ENCODE measurements at regions not wholly inside any gene's neighbourhood (a gene's known extent, or its start where the extent isn't known, plus 50 kb on each side); places are given as distances from the start of the nearest gene placed in this dataset.
"Not testable (repeated sequence)": the region's sequence is repeated elsewhere in the genome, so short reads cannot be mapped to it uniquely, and the experiment has no call there.

DNA sequence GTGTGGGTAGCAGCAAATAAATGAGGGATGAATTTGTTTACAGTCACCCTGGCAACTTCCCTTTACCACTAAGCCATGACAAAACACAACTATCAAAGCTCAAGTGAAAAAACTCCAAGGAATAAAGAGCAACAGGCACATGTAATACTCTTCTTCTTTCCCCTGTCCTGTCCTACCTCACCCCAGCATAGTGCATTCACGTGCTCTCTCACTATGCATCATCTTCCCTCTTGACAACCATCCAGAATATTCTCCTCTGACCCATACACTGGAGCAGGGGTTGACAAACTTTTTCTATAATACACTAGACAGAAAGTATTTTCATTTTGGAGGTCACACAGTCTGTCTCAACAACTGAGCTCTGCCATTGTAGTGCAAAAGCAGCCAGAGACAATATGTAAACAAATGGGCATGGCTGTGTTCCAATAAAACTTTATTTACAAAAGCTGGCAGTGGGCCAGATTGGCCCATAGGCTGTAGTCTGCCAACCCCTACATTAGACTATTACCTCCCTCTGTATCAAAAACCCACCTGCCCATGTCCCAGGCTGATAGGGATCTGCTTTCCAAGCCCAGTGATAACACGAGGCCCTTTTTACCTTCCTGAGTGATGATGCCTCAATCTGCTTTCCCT is 354.5 kb downstream of the FGFR2 start:
- DNase-seq, result no peak

DNA sequence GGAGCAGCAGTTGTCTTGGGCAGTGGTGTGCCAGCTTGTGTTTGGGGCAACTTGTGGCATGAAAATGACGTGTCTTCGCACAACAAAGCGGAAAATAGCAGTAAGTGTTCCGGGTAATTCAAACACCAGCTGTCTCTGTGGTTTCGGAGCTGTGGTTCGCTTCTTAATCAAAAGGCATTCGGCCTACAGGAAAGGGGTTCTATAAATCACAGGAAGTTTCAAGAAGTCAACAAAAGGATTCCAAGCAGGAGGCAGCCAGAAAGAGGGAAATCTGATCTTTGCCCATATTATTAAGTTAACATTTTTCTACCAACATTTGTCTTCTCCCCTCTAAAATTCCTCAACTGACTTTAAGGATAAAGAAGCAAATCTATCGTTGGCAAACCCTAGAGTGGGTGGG is 353.4 kb downstream of the FGFR2 start:
- DNase-seq, result no peak

DNA sequence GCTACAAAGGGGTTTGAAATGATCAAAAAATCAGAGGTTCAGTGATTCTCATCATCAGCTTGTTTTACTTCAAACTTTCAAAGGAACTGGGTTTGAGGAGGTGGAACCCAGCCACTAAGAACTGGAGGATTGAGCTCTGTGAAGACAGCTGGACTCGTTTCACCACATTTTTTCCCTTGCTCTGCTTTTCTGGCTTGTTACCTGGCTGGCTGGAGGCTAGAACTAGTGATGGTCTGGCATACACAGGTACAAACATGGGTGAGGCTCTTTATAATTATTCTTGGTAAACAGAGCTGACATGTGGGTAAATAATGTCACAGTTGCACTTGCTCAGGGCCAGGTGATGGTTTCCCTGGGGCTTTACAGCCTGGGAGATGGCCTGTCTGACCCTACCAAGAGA is 352.5 kb downstream of the FGFR2 start:
- no peak for DNase-seq

DNA sequence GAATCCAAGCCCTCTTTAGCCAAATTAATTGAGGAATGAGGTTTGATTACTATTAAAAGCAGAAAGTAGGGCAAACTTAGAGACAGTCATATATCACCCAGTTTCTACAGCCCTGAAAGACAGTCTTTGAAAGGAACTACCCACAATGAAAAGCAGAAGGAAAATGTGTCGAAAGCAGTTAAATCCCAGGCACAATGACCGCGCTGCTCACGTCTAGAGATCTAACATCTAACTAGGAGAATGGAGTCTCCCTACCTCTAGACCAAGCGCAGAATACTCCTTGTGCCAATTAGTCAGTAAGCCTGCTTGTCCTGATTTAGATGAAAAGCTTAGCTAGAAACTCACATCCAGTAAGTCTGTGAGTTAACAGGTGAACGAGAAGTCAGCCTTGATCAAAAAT is 350.0 kb downstream of the FGFR2 start:
- no peak for DNase-seq

GRCh38 chr10:121250995-121251764 is 347.1 kb downstream of the FGFR2 start:
- DNase-seq, result no peak

- DNase-seq, result no peak
These were observed 345.5 kb downstream of the FGFR2 start for GRCh38 chr10:121252756-121253155.

GRCh38 chr10:121260377-121260776 is 337.9 kb downstream of the FGFR2 start:
- no peak for DNase-seq

DNA sequence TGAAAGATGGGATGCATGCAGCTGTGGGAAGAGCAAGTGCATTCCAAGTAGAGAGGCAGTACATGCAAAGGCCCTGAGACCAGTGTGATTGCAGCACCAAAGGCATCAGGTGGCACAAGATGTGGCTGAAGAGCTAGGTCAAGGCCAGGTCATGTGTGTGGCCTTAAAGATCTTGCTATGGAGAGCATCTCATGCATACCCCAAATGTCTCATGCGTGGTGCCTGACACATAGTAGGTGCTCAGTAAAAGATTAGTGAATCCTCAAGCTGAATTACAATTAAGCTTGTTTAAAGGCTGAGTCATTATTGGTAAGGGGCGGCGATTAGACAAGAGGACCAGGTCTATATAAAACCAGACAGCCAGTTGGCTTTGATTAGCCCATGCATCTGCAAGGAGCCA is 336.6 kb downstream of the FGFR2 start:
- no peak for DNase-seq

- no peak for DNase-seq
These were observed 335.3 kb downstream of the FGFR2 start for GRCh38 chr10:121262774-121263430.

DNA sequence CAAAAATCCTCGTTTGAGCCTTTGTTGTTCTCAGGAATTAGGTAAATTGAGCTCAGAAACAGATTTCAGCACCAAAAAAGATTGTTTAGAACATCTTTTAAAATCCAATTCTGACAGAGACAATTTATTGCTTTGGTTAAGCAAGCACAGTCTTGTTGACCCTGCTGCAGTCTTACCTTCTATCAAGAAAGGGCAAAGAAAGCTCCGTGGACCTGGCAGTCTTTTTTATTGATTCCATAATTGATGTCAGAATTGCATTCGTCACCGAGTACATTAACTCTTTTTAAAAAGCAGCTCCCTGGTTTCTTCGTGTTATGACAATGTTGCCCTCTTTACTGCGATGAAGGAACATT is 334.8 kb downstream of the FGFR2 start:
- no peak for DNase-seq

GRCh38 chr10:121265360-121266123 is 332.7 kb downstream of the FGFR2 start:
- DNase-seq, result no peak

DNA sequence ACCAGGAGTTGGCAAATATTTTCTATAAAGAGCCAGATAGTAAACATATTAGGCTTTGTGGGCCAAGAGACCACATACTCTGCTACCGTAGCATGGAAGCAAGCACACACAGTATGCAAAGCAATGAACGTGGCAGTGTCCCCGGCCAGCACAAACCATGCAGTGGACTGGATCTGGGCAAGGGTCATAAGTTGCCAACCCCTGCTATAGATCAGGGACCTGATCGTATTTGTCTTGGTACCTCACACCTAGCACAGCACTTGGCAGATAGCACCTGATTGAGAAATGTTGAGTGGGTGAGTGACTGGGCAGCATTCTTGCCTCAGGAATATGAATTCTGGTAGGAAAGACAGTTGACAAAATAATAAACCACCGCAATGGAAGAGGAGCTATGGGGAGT is 331.9 kb downstream of the FGFR2 start:
- DNase-seq, result no peak

GRCh38 chr10:121267236-121268003 is 330.8 kb downstream of the FGFR2 start:
- no peak for DNase-seq

- no peak for DNase-seq
These were observed 329.9 kb downstream of the FGFR2 start for GRCh38 chr10:121268363-121268762.

DNA sequence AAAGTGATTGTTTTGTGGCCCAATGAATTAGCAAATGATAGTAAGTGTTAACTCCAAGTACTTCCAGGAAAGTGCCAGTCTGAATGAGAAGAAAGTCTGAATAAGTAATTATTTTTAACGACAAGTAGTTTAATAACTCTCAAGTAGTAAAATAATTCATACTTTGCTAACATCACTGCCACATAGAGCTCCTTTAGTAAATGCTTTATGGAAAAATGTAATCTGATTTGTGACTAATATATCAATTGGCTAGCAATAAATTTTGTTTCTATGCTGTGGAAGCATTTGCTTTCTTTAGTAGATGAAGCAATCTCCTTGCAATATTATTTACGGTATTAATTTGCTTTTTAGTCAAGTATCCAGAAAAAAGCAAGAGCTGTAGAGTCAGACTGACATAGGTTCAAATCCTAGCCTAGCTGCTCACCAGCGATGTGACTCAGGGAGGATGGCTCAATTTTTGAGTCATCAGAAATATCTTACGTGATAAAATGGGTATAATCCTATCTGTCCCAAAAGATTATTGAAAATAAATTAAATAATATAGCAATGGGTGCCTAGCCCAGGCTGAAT is 329.3 kb downstream of the FGFR2 start:
- DNase-seq, result no peak

GRCh38 chr10:121270906-121271305 is 327.3 kb downstream of the FGFR2 start:
- no peak for DNase-seq

- no peak for DNase-seq
These were observed 322.2 kb downstream of the FGFR2 start for GRCh38 chr10:121276046-121276445.

DNA sequence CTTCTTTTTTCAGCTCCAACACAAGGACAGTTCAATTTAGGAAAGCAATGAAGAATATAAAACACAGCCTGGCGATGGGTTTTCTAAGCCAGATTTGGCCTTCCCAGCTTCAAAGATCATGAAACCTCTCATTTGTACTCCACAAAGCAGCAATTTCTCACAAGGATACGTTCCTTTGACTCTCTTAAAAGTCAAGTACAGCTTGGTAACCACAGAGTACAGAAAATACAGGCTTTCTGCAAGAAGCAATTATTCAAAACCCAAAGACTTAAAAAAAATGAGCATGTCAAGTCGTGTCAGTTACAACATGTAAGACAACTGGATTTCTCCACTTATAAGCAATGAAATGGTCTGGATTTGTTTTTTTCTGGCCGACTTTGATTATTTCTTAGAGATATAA is 321.4 kb downstream of the FGFR2 start:
- no peak for DNase-seq

DNA sequence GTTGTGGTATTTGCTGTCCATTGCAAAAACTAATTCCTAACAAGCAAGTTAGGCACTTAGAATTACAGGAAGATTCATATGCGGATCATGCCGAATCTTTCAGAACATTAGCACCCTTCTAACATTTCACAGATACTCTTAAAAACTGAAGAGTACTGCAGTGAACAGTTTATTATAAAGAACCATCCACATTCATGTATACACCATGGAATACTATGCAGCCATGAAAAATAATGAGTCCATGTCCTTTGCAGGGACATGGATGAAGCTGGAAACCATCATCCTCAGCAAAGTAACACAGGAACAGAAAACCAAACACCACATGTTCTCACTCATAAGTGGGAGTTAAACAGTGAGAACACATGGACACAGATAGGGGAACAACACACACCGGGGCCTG is 319.9 kb downstream of the FGFR2 start:
- not testable (repeated sequence) for DNase-seq

- no peak for DNase-seq
These were observed 316.7 kb downstream of the FGFR2 start for GRCh38 chr10:121281576-121281975.

DNA sequence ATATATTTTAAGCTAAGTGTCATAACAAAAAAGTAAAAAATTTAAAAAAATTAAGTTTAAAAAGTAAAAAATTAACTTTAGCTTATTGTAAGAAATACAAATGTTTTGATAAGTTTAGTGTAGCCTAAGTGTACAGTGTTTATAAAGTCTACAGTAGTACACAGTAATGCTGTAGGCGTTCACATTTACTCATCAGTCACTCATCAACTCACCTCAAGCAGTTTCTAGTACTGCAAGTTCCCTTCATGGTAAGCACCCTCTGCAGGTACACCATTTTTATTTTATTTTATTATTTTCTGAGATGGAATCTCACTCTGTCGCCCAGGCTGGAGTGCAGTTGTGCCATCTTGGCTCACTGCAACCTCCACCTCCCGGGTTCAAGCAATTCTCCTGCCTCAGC is 316.0 kb downstream of the FGFR2 start:
- no peak for DNase-seq

- no peak for DNase-seq
These were observed 315.3 kb downstream of the FGFR2 start for GRCh38 chr10:121282797-121283515.

Measured in NCI-H1048 (cell line).